ENCODE measurements at regions not wholly inside any gene's neighbourhood (a gene's known extent, or its start where the extent isn't known, plus 50 kb on each side); places are given as distances from the start of the nearest gene placed in this dataset.

- Histone ChIP-seq H3K4me2 (ENCODE audit: low read length) (no peak overlapping the region), H3K9me2 (ENCODE audit: insufficient read depth, low read length) (no peaks in the 10 kb centered on the region), H4K20me1 (ENCODE audit: insufficient read depth) (no peaks in the 10 kb centered on the region), H3K27ac (ENCODE audit: low read length) (no peak overlapping the region), H3F3A (ENCODE audit: insufficient read depth, low read length, poor library complexity, severe bottlenecking) (no peaks in the 10 kb centered on the region), H2AFZ (ENCODE audit: low read depth, low read length) (no peak overlapping the region), H3K4me3 (ENCODE audit: low read length) (no peak overlapping the region), H3K9me3 (ENCODE audit: low read length) (peaks cover 6% of the 10 kb centered on the region), H3K9ac (ENCODE audit: low read length) (no peak overlapping the region), H3K79me2 (replicated peaks; ENCODE audit: insufficient read depth, low read length) (no peaks in the 10 kb centered on the region), H3K36me3 (ENCODE audit: insufficient read depth, low read length) (no peaks in the 10 kb centered on the region), H3K27me3 (ENCODE audit: insufficient read depth, low read depth, low read length) (no peaks in the 10 kb centered on the region)
- TF ChIP-seq EZH2 (IDR thresholded peaks at IDR 0.05; ENCODE audit: borderline replicate concordance, insufficient read depth, low read length, poor library complexity, severe bottlenecking) = no peak
- no peak for TF ChIP-seq POLR2AphosphoS5 (IDR thresholded peaks at IDR 0.05)
- TF ChIP-seq, protein P1, sequence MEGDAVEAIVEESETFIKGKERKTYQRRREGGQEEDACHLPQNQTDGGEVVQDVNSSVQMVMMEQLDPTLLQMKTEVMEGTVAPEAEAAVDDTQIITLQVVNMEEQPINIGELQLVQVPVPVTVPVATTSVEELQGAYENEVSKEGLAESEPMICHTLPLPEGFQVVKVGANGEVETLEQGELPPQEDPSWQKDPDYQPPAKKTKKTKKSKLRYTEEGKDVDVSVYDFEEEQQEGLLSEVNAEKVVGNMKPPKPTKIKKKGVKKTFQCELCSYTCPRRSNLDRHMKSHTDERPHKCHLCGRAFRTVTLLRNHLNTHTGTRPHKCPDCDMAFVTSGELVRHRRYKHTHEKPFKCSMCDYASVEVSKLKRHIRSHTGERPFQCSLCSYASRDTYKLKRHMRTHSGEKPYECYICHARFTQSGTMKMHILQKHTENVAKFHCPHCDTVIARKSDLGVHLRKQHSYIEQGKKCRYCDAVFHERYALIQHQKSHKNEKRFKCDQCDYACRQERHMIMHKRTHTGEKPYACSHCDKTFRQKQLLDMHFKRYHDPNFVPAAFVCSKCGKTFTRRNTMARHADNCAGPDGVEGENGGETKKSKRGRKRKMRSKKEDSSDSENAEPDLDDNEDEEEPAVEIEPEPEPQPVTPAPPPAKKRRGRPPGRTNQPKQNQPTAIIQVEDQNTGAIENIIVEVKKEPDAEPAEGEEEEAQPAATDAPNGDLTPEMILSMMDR (IDR thresholded peaks at IDR 0.05; ENCODE audit: poor library complexity, severe bottlenecking) = no peak
- no peak for TF ChIP-seq EP300 (conservative IDR thresholded peaks at IDR 0.05; ENCODE audit: poor library complexity, severe bottlenecking)
- TF ChIP-seq SMC3 (conservative IDR thresholded peaks at IDR 0.05; ENCODE audit: poor library complexity) = no peak
- no peak for TF ChIP-seq MXI1 (conservative IDR thresholded peaks at IDR 0.05; ENCODE audit: poor library complexity, severe bottlenecking)
- no peak for TF ChIP-seq REST (IDR thresholded peaks at IDR 0.05; ENCODE audit: borderline replicate concordance)
- no peak for TF ChIP-seq TAF1 (IDR thresholded peaks at IDR 0.05; ENCODE audit: low read depth)
- no peak for TF ChIP-seq RAD21 (conservative IDR thresholded peaks at IDR 0.05)
Measured at GRCh38 chr2:103734911-103735310, 973.1 kb downstream of the TMEM182 start.

DNA sequence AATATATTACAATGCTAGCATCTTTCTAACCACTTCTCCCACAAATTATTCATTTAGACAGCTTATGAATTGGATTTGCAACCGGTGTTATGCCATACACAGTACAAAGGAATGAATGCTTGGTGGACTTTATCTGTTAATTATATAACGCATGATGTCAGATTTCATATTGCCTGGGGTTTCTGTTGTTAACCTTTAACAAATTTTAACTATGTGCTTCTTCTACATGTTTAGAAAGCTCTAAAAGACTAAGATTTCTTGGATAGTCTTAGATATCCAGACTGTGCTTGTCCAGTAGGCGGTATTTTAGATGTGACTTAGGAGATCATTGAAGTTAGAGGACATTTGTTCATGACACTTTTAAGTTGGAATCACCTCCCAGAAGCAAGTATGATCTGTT lies 976.3 kb downstream of the TMEM182 start:
- H3K79me2 ChIP-seq (replicated peaks; ENCODE audit: insufficient read depth, low read length) = no peaks in the 10 kb centered on the region
- H4K20me1 ChIP-seq (ENCODE audit: insufficient read depth) = no peaks in the 10 kb centered on the region
- H3K36me3 ChIP-seq (ENCODE audit: insufficient read depth, low read length) = no peaks in the 10 kb centered on the region
- no peaks in the 10 kb centered on the region for H3K27me3 ChIP-seq (ENCODE audit: insufficient read depth, low read depth, low read length)
- H3K4me3 ChIP-seq (ENCODE audit: low read length) = no peak overlapping the region
- no peak overlapping the region for H3K4me2 ChIP-seq (ENCODE audit: low read length)
- H3K9ac ChIP-seq (ENCODE audit: low read length) = no peak overlapping the region
- no peaks in the 10 kb centered on the region for H3K9me2 ChIP-seq (ENCODE audit: insufficient read depth, low read length)
- H2AFZ ChIP-seq (ENCODE audit: low read depth, low read length) = no peak overlapping the region
- H3K27ac ChIP-seq (ENCODE audit: low read length) = no peak overlapping the region
- TF ChIP-seq REST (IDR thresholded peaks at IDR 0.05; ENCODE audit: borderline replicate concordance) = no peak
- no peak for TF ChIP-seq RAD21 (conservative IDR thresholded peaks at IDR 0.05)
- TF ChIP-seq EP300 (conservative IDR thresholded peaks at IDR 0.05; ENCODE audit: poor library complexity, severe bottlenecking) = no peak
- no peak for TF ChIP-seq SMC3 (conservative IDR thresholded peaks at IDR 0.05; ENCODE audit: poor library complexity)
- no peak for TF ChIP-seq MXI1 (conservative IDR thresholded peaks at IDR 0.05; ENCODE audit: poor library complexity, severe bottlenecking)
- TF ChIP-seq EZH2 (IDR thresholded peaks at IDR 0.05; ENCODE audit: borderline replicate concordance, insufficient read depth, low read length, poor library complexity, severe bottlenecking) = no peak
- no peak for TF ChIP-seq TAF1 (IDR thresholded peaks at IDR 0.05; ENCODE audit: low read depth)
- TF ChIP-seq POLR2AphosphoS5 (IDR thresholded peaks at IDR 0.05) = no peak
- TF ChIP-seq, protein P1 (IDR thresholded peaks at IDR 0.05; ENCODE audit: poor library complexity, severe bottlenecking) = no peak
- H3F3A ChIP-seq (ENCODE audit: insufficient read depth, low read length, poor library complexity, severe bottlenecking) = no peaks in the 10 kb centered on the region
- H3K9me3 ChIP-seq (ENCODE audit: low read length) = peaks cover 6% of the 10 kb centered on the region
